ENCODE measurements at regions not wholly inside any gene's neighbourhood (a gene's known extent, or its start where the extent isn't known, plus 50 kb on each side); places are given as distances from the start of the nearest gene placed in this dataset.

DNA sequence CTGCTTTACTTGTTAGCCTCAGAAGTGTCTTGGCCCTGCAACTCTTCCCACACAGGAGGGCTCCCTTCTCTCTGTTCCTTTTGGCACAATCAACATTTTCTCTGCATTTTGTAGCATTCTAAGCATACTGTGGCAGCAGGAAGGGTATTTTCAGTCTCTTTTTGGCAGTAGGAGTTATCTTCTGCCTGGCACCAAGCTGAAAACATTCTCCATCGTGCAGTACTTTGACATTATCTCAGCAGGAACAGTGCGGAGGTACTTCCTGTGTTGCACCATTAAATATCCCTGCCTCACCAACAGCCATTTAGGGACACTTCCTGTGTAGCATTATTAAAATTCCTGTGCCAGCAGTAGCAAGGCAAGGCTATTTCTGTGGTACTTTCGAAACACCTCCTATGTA lies 233.2 kb upstream of the SEMA6D start:
- intact Hi-C loops (cut with micrococcal nuclease), result no loop called here
- Mint-ChIP-seq H3K27ac (no peak overlapping the region), H3K9me3 (no peaks in the 10 kb centered on the region), H3K36me3 (ENCODE audit: low read depth) (no peaks in the 10 kb centered on the region), H3K4me1 (ENCODE audit: low read depth) (no peaks in the 10 kb centered on the region), H3K4me3 (no peak overlapping the region), H3K27me3 (ENCODE audit: insufficient read depth) (no peaks in the 10 kb centered on the region)
- DNase-seq (ENCODE audit: low spot score), result no peak

GRCh38 chr15:47484997-47485396 lies 232.3 kb upstream of the SEMA6D start:
- Mint-ChIP-seq H3K9me3 (no peaks in the 10 kb centered on the region), H3K36me3 (ENCODE audit: low read depth) (no peaks in the 10 kb centered on the region), H3K4me1 (ENCODE audit: low read depth) (no peaks in the 10 kb centered on the region), H3K4me3 (no peak overlapping the region), H3K27me3 (ENCODE audit: insufficient read depth) (no peaks in the 10 kb centered on the region), H3K27ac (no peak overlapping the region)
- intact Hi-C loops (cut with micrococcal nuclease), result no loop called here
- DNase-seq (ENCODE audit: low spot score), result no peak

DNA sequence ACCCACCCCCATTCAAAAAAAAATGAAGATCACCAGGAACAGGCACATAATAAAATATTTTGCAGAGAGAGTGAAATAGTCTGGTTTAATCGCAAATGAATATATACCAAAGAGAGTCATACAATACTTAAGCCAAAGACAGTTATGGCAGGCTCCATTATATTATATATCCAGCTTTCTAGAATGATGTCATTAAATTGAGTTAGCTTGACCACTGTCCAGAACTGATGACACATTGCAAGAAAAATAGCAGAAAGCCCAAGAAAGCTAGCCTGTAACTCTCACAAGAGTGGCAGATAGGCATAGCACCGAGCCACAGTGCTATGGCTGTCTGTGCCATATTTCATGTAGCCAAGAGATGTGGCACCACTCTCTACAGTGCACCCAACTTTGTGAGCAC lies 231.9 kb upstream of the SEMA6D start:
- Mint-ChIP-seq H3K9me3 (no peaks in the 10 kb centered on the region), H3K27ac (no peak overlapping the region), H3K4me3 (no peak overlapping the region), H3K36me3 (ENCODE audit: low read depth) (no peaks in the 10 kb centered on the region), H3K27me3 (ENCODE audit: insufficient read depth) (no peaks in the 10 kb centered on the region), H3K4me1 (ENCODE audit: low read depth) (no peaks in the 10 kb centered on the region)
- intact Hi-C loops (cut with micrococcal nuclease), result no loop called here
- DNase-seq (ENCODE audit: low spot score), result no peak

GRCh38 chr15:47486040-47486439 lies 231.3 kb upstream of the SEMA6D start:
- intact Hi-C loops (cut with micrococcal nuclease), result no loop called here
- no peaks in the 10 kb centered on the region for H3K36me3 Mint-ChIP-seq (ENCODE audit: low read depth)
- no peaks in the 10 kb centered on the region for H3K9me3 Mint-ChIP-seq
- no peak overlapping the region for H3K27ac Mint-ChIP-seq
- no peak for DNase-seq (ENCODE audit: low spot score)
- no peaks in the 10 kb centered on the region for H3K4me1 Mint-ChIP-seq (ENCODE audit: low read depth)
- no peak overlapping the region for H3K4me3 Mint-ChIP-seq
- no peaks in the 10 kb centered on the region for H3K27me3 Mint-ChIP-seq (ENCODE audit: insufficient read depth)

- no peak for DNase-seq (ENCODE audit: low spot score)
- Mint-ChIP-seq H3K27me3 (ENCODE audit: insufficient read depth) (no peaks in the 10 kb centered on the region), H3K27ac (no peak overlapping the region), H3K4me3 (no peak overlapping the region), H3K36me3 (ENCODE audit: low read depth) (no peaks in the 10 kb centered on the region), H3K9me3 (no peaks in the 10 kb centered on the region), H3K4me1 (ENCODE audit: low read depth) (no peaks in the 10 kb centered on the region)
- intact Hi-C loops (cut with micrococcal nuclease), result no loop called here
These were observed 225.1 kb upstream of the SEMA6D start for GRCh38 chr15:47492195-47492594.

GRCh38 chr15:47493357-47494247 lies 223.7 kb upstream of the SEMA6D start:
- no peak for DNase-seq (ENCODE audit: low spot score)
- H3K36me3 Mint-ChIP-seq (ENCODE audit: low read depth), result no peaks in the 10 kb centered on the region
- no peak overlapping the region for H3K4me3 Mint-ChIP-seq
- H3K27me3 Mint-ChIP-seq (ENCODE audit: insufficient read depth), result no peaks in the 10 kb centered on the region
- H3K9me3 Mint-ChIP-seq, result no peaks in the 10 kb centered on the region
- H3K4me1 Mint-ChIP-seq (ENCODE audit: low read depth), result no peaks in the 10 kb centered on the region
- no peak overlapping the region for H3K27ac Mint-ChIP-seq
- intact Hi-C loops (cut with micrococcal nuclease), result no loop called here

DNA sequence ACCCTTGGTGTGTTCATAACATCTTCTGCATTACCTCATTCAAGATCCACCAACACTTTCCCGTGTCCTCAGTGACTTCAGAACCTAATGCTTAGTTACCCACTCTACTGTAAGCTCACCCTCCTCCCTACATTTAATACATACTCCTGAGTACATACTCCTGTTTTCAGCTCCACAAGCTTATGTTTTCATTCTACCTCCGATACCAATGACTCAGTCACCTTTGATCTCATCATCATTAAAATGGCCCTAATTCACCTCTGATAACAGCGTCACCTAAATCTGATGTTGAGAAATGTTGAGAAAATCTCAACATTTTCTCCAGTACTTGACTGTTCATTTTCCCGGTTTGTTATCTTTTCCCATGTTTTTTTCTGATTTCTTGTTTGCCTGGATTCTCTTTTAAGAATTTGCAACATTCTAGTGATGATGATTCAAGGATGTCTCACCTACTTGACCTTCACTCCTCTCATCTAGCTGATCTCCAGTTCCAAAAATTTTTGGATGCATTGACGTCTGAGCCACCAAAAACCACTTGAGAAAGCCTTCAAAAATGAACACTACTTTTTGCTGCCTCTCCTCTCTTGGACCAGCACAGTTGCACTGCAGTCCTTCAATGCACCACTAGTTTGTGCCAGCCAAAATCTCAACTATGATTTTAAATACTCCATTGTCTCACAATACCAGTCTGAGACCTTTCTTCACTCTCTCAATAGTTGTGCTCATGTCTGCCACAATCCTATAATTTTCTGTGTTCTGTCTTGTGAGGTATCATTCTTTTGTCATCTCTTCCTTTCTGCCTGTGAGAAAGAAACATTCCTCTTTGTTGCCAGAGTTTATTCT lies 220.7 kb upstream of the SEMA6D start:
- no peak overlapping the region for H3K4me3 Mint-ChIP-seq
- no peaks in the 10 kb centered on the region for H3K36me3 Mint-ChIP-seq (ENCODE audit: low read depth)
- no peaks in the 10 kb centered on the region for H3K9me3 Mint-ChIP-seq
- no peaks in the 10 kb centered on the region for H3K27me3 Mint-ChIP-seq (ENCODE audit: insufficient read depth)
- no peak for DNase-seq (ENCODE audit: low spot score)
- intact Hi-C loops (cut with micrococcal nuclease), result no loop called here
- no peak overlapping the region for H3K27ac Mint-ChIP-seq
- no peaks in the 10 kb centered on the region for H3K4me1 Mint-ChIP-seq (ENCODE audit: low read depth)

DNA sequence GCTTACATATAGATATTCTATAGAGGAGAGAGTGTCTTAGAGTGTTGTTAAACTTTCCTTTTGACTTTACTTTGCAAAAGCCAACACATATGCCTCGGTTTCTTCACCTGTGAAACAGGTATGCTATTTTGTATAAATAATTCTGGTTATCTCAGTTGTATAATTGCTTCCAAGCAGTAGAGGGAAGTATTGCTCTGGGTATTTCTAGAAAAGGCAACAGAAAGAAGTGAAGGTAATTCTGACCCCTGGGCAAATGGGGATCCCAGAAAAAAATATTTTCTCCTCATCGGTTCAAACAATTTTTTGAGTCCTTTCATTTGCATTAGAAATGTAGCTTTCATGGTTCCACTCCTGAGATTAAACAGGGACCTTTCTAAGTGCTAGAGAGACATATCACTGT lies 216.5 kb upstream of the SEMA6D start:
- no peak overlapping the region for H3K27ac Mint-ChIP-seq
- no peak overlapping the region for H3K4me3 Mint-ChIP-seq
- H3K9me3 Mint-ChIP-seq, result no peaks in the 10 kb centered on the region
- H3K36me3 Mint-ChIP-seq (ENCODE audit: low read depth), result no peaks in the 10 kb centered on the region
- DNase-seq (ENCODE audit: low spot score), result no peak
- intact Hi-C loops (cut with micrococcal nuclease), result no loop called here
- no peaks in the 10 kb centered on the region for H3K4me1 Mint-ChIP-seq (ENCODE audit: low read depth)
- H3K27me3 Mint-ChIP-seq (ENCODE audit: insufficient read depth), result no peaks in the 10 kb centered on the region

DNA sequence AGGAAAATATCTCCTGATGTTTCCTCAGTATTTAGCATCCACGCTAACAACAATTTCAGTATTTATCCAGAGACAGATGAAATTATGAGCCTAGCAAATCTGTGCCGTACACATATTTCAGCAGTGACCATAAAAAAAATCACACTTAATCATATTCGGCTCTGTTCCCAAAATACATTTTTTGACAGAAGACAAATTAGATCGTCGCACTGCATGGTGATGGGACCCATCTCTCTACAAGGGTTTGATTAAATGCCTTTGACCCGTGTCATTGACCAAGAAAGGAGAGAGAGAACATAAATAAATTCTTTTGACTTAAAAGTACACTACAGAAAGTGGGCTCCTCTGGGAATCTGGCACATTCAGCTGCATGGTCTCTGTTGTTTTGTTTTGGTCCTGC lies 215.3 kb upstream of the SEMA6D start:
- no peak overlapping the region for H3K4me3 Mint-ChIP-seq
- DNase-seq (ENCODE audit: low spot score), result no peak
- H3K9me3 Mint-ChIP-seq, result no peaks in the 10 kb centered on the region
- H3K27ac Mint-ChIP-seq, result no peak overlapping the region
- no peaks in the 10 kb centered on the region for H3K36me3 Mint-ChIP-seq (ENCODE audit: low read depth)
- intact Hi-C loops (cut with micrococcal nuclease), result no loop called here
- no peaks in the 10 kb centered on the region for H3K27me3 Mint-ChIP-seq (ENCODE audit: insufficient read depth)
- H3K4me1 Mint-ChIP-seq (ENCODE audit: low read depth), result no peaks in the 10 kb centered on the region

GRCh38 chr15:47503876-47504275 lies 213.4 kb upstream of the SEMA6D start:
- intact Hi-C loops (cut with micrococcal nuclease), result no loop called here
- Mint-ChIP-seq H3K9me3 (no peaks in the 10 kb centered on the region), H3K4me1 (ENCODE audit: low read depth) (no peaks in the 10 kb centered on the region), H3K27me3 (ENCODE audit: insufficient read depth) (no peaks in the 10 kb centered on the region), H3K36me3 (ENCODE audit: low read depth) (no peaks in the 10 kb centered on the region), H3K4me3 (no peak overlapping the region), H3K27ac (no peak overlapping the region)
- DNase-seq (ENCODE audit: low spot score), result no peak

- Mint-ChIP-seq H3K9me3 (no peaks in the 10 kb centered on the region), H3K4me3 (no peak overlapping the region), H3K36me3 (ENCODE audit: low read depth) (no peaks in the 10 kb centered on the region), H3K4me1 (ENCODE audit: low read depth) (no peaks in the 10 kb centered on the region), H3K27ac (no peak overlapping the region), H3K27me3 (ENCODE audit: insufficient read depth) (no peaks in the 10 kb centered on the region)
- DNase-seq (ENCODE audit: low spot score), result no peak
- intact Hi-C loops (cut with micrococcal nuclease), result no loop called here
These were observed 212.6 kb upstream of the SEMA6D start for GRCh38 chr15:47504624-47505256.

- Mint-ChIP-seq H3K4me3 (no peak overlapping the region), H3K36me3 (ENCODE audit: low read depth) (no peaks in the 10 kb centered on the region), H3K27ac (no peak overlapping the region), H3K27me3 (ENCODE audit: insufficient read depth) (no peaks in the 10 kb centered on the region), H3K9me3 (no peaks in the 10 kb centered on the region), H3K4me1 (ENCODE audit: low read depth) (no peaks in the 10 kb centered on the region)
- DNase-seq (ENCODE audit: low spot score), result no peak
- intact Hi-C loops (cut with micrococcal nuclease), result no loop called here
These were observed 211.5 kb upstream of the SEMA6D start for GRCh38 chr15:47505712-47506328.
